ENCODE measurements at regions not wholly inside any gene's neighbourhood (a gene's known extent, or its start where the extent isn't known, plus 50 kb on each side); places are given as distances from the start of the nearest gene placed in this dataset.

- H3K4me1 ChIP-seq, result no peaks in the 10 kb centered on the region
- no peak for TF ChIP-seq CTCF (IDR thresholded peaks at IDR 0.05)
- intact Hi-C loops (cut with DNase I), result no loop called here
- no peaks in the 10 kb centered on the region for H3K36me3 ChIP-seq
- H3K27me3 ChIP-seq (ENCODE audit: low read depth), result no peaks in the 10 kb centered on the region
- DNase-seq (no peak), ATAC-seq (no peak)
- no peak overlapping the region for H3K27ac ChIP-seq
- peaks cover under 1% of the 10 kb centered on the region for H3K9me3 ChIP-seq
- no peak overlapping the region for H3K4me3 ChIP-seq
Measured at GRCh38 chr1:232754930-232755329, 50.3 kb upstream of the MAP10 start.

Measured in lower lobe of right lung (tissue), 2 donors.